SK-N-MC (cell line): ENCODE measurements at regions not wholly inside any gene's neighbourhood (a gene's known extent, or its start where the extent isn't known, plus 50 kb on each side); places are given as distances from the start of the nearest gene placed in this dataset.

Source experiments
- DNase-seq: peaks from one replicate; pipeline ENCODE4 v3.0.0-alpha.2; 2011; ENCODE audit warnings: low read depth, low spot score
- H3K27ac ChIP-seq: fragments of 200-600 bp; sonication (generic); 2 replicates; pipeline ENCODE4 v1.5.1; 2016; ENCODE audit warnings: mixed run types
- H3K36me3 ChIP-seq: fragments of 200-600 bp; sonication (generic); 2 replicates; pipeline ENCODE4 v1.6.1; 2017; ENCODE audit warnings: antibody characterized with exemption, low read length, mixed read lengths; ENCODE audit not compliant: insufficient read depth
- H3K4me3 ChIP-seq: fragments of 200-600 bp; sonication (generic); 2 replicates; pipeline ENCODE4 v1.5.1; 2016
- H3K9ac ChIP-seq: fragments of 200-600 bp; sonication (generic); 2 replicates; pipeline ENCODE4 v1.8.0; 2017; ENCODE audit warnings: mixed run types, mixed read lengths; ENCODE audit not compliant: insufficient read length
- H3K9me3 ChIP-seq: fragments of 200-600 bp; sonication (generic); 2 replicates; pipeline ENCODE4 v1.6.1; 2017; ENCODE audit warnings: low read depth, mild to moderate bottlenecking, antibody characterized with exemption, low read length, moderate library complexity, mixed read lengths
- EZH2 ChIP-seq: fragments of 200-600 bp; sonication (generic); IDR thresholded peaks from one replicate; pipeline ENCODE4 v1.6.1; 2017; ENCODE audit warnings: antibody characterized with exemption
- FOXP2 ChIP-seq: optimal IDR thresholded peaks from 2 replicates; pipeline ENCODE3; 2011; ENCODE audit warnings: mild to moderate bottlenecking, moderate library complexity; ENCODE audit not compliant: insufficient read depth; ENCODE audit errors: extremely low read length, control extremely low read depth
- POLR2AphosphoS5 ChIP-seq: IDR thresholded peaks from 2 replicates; pipeline ENCODE4 v1.6.1; 2012; ENCODE audit warnings: mild to moderate bottlenecking, low read depth, low read length, borderline replicate concordance

DNA sequence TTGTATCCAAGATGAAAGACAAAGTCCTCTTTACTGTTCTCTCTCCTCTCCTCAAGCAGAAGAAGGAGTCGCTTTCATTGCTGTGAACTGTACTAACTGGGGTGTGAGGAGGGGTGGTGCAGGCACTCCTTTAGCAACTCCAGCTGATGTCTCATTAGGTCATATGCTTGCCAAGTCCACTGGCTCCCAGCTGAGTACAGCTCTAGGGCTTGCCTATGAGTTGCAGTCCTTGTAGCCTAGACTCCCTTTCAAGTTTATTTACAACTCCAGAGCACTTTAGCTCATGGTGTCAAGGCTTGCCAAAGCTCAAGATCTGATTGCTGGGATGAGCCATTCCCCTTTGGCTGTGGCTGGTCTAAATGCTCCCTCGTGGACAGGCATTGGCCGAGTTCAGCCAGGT lies 55.1 kb upstream of the PDGFD start:
- Histone ChIP-seq H3K4me3 (no peak overlapping the region), H3K9me3 (no peaks in the 10 kb centered on the region), H3K36me3 (no peaks in the 10 kb centered on the region), H3K27ac (no peak overlapping the region), H3K9ac (no peak overlapping the region)
- TF ChIP-seq EZH2: no peak
- no peak for DNase-seq

DNA sequence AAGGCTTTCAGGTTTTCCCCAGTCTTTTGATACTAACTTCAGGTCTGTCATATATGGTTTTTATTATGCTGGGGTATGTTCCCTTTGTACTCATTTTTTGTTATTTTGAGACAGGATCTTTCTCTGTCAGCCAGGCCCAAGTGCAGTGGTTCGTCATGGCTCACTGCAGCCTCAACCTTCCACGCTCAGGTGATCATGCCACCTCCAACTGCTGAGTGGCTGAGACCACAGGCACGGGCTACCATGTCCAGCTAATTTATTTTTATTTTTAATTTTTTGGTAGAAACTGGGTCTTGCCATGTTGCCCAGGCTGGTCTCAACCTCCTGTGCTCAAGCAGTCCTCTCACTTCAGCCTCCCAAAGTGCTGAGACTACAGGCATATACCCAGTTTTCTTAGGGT lies 50.6 kb upstream of the PDGFD start:
- TF ChIP-seq FOXP2: no peak
- TF ChIP-seq EZH2: no peak
- TF ChIP-seq POLR2AphosphoS5: no peak
- H3K4me3 ChIP-seq: no peak overlapping the region

More for the DNA sequence above, 50.6 kb upstream of the PDGFD start:
- H3K36me3 ChIP-seq: no peaks in the 10 kb centered on the region
- H3K27ac ChIP-seq: no peak overlapping the region
- H3K9ac ChIP-seq: no peak overlapping the region
- no peaks in the 10 kb centered on the region for H3K9me3 ChIP-seq
- no peak for DNase-seq
